ENCODE measurements at regions not wholly inside any gene's neighbourhood (a gene's known extent, or its start where the extent isn't known, plus 50 kb on each side); places are given as distances from the start of the nearest gene placed in this dataset.
"Not testable (repeated sequence)": the region's sequence is repeated elsewhere in the genome, so short reads cannot be mapped to it uniquely, and the experiment has no call there.

GRCh38 chr5:124194282-124194681, 552.2 kb downstream of the ZNF608 start:
- DNase-seq (ENCODE audit: insufficient read length, low spot score) (no peak), FAIRE-seq (no peak)
- no peak for TF ChIP-seq POLR2A (IDR thresholded peaks at IDR 0.05; ENCODE audit: low read depth, low read length)

DNA sequence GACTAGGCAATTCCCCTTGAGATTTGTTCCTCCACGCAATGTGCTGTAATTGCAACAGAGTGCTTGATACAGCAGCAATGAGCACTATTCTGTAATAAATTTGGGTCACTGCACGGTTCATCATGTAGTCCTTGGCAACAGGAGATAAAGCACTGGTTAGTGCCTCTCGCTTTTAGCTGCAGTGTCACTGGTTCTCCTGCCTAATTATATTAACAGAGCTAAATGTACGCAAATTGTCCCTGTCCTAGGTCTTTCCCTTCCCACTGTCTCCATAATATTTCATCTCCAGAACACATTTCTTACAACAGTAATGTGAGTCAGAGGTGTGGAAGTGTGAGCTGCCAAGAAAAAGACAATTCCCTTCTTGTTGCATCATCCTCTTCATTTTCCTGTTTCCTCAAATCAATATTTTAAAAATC, 553.1 kb downstream of the ZNF608 start:
- DNase-seq (ENCODE audit: insufficient read length, low spot score) (no peak), FAIRE-seq (no peak)
- TF ChIP-seq POLR2A (IDR thresholded peaks at IDR 0.05; ENCODE audit: low read depth, low read length), result no peak

GRCh38 chr5:124192716-124193115, 553.7 kb downstream of the ZNF608 start:
- no peak for DNase-seq (ENCODE audit: insufficient read length, low spot score)
- no peak for TF ChIP-seq POLR2A (IDR thresholded peaks at IDR 0.05; ENCODE audit: low read depth, low read length)
- no peak for FAIRE-seq

GRCh38 chr5:124185716-124186115, 560.7 kb downstream of the ZNF608 start:
- TF ChIP-seq POLR2A (IDR thresholded peaks at IDR 0.05; ENCODE audit: low read depth, low read length), result no peak
- no peak for FAIRE-seq
- DNase-seq (ENCODE audit: insufficient read length, low spot score), result no peak

DNA sequence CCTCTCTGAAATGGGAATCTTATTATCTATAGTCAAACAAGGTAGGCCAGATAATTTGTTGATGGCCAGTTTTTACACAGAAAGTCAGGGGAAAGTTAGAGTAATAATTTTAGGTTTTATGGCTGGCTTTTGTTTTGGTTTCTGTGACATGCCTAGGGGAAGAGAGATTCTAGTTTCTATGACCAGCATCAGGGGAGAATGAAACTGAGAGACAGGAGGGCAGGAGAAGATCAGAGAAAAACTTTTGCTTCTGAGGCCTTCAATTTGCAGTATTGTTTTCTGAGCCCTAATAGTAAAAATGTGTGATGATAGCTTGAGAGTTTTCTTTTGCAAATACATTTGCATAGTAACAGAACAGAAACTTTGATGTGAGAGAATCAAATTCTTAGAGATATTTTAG, 564.3 kb downstream of the ZNF608 start:
- FAIRE-seq (no peak), DNase-seq (ENCODE audit: insufficient read length, low spot score) (no peak)

DNA sequence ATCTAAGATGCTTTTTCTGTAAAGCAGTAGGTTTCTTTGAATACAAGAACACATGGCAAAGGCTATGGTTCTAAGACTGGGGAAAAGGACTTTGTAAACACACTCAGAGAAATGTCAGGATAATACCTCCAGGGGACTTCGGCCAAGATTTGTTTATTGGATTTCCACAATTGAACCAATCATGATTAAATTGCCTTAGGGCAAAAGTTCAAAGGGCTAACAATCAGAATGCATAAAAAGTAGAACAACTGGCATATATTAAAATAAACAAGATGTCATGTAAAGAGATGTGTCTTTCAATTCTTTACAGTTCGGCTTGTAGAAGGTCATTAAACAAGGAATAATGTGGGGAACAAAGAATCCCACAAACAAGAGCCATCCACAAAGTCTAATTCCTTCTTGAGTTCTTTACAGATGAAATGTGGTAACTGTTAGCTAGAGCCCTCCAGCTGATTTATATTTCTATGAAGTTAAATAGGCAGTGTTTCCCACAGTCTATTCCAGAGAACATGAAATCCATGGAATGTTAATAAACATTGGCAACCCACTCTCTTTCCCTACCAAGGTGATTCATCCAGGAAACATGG, 565.5 kb downstream of the ZNF608 start:
- DNase-seq (ENCODE audit: insufficient read length, low spot score) (no peak), FAIRE-seq (no peak)
- TF ChIP-seq POLR2A (IDR thresholded peaks at IDR 0.05; ENCODE audit: low read depth, low read length), result no peak

More for the DNA sequence above, 564.3 kb downstream of the ZNF608 start:
- TF ChIP-seq POLR2A (IDR thresholded peaks at IDR 0.05; ENCODE audit: low read depth, low read length), result no peak

DNA sequence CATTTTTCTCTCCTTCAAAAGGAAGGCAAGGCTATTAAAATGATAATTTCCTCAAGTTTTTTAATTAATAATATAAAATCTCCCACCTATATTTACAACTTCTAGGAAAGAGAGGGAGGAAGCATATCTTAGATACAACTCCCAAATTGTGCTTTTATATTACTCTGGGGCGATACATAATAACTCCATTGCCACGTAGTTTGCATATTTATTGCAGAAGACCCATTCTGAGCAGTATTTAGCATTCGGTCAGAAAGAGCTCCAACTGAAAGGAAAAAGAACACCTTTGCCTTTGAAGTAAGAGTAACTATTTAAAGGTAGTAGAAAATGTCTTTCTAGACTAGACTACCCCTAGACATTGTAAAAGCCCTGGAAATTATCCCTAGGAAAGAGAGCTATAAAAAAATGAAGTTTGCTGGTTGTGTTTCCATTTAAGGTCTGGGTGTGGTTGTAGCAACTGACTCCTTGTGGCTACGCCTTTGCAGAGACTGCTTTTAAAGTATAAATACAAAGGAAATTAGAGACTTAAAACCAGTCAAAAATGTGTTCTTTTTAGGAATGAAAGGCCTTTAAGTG, 566.1 kb downstream of the ZNF608 start:
- FAIRE-seq, result no peak
- TF ChIP-seq POLR2A (IDR thresholded peaks at IDR 0.05; ENCODE audit: low read depth, low read length), result no peak
- DNase-seq (ENCODE audit: insufficient read length, low spot score), result no peak

DNA sequence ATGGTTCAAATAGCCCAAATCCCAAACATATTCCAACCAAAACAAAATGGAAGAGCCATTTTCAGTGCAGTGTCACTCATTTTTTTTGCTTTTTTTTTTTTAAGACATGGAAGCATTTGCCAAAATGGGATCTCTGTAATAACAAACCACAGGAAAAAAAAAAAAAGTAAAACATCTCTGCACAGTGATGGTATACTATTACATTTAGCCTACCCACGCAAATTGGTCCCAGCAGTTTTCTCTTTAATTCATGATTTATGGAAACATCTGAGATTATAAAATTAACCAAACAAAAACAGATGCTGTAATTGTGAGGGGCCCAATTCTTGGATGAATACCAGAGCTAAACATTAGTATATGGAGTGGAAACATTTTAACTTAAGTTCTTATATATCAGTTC, 566.6 kb downstream of the ZNF608 start:
- DNase-seq (ENCODE audit: insufficient read length, low spot score), result no peak
- no peak for FAIRE-seq
- no peak for TF ChIP-seq POLR2A (IDR thresholded peaks at IDR 0.05; ENCODE audit: low read depth, low read length)

DNA sequence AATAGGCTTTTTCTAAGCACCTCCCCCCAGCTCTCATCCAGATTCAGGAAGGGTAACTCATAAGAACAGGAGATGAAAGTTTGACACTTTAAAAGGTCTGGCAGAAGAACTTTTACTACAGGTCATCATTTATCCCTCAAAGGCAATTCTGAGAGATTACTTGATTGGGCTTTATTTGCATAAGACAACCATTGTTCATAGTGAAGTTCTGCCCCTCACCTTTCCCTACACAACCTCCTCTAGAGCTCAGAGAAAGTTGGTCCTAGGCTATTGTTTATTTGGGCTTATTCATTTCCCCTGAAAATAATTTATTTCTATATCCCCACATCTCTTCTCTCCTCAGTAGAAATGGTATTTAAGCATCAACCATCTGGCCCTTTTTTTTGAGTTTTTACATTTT, 568.4 kb downstream of the ZNF608 start:
- DNase-seq (ENCODE audit: insufficient read length, low spot score) (no peak), FAIRE-seq (no peak)
- TF ChIP-seq POLR2A (IDR thresholded peaks at IDR 0.05; ENCODE audit: low read depth, low read length), result no peak

DNA sequence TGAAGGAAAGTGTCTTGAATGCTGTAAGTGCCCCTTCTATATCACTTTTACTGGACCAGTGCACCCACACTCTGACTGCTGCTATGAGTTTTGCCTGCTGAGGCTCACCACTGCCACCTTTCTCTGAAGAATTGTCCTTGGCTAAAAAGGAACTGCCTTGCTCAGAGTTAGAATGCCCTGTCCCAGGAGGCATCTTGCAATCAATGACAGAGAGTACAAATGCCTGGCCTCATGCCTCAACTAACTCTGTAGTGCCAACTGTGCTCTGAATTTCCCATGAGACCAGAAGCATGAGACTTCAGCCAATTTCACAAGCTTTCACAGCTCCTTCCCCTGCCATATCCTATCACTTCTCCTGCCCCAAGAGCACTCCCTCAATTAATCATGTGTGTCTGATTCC, 569.7 kb downstream of the ZNF608 start:
- FAIRE-seq (no peak), DNase-seq (ENCODE audit: insufficient read length, low spot score) (no peak)
- TF ChIP-seq POLR2A (IDR thresholded peaks at IDR 0.05; ENCODE audit: low read depth, low read length), result no peak

DNA sequence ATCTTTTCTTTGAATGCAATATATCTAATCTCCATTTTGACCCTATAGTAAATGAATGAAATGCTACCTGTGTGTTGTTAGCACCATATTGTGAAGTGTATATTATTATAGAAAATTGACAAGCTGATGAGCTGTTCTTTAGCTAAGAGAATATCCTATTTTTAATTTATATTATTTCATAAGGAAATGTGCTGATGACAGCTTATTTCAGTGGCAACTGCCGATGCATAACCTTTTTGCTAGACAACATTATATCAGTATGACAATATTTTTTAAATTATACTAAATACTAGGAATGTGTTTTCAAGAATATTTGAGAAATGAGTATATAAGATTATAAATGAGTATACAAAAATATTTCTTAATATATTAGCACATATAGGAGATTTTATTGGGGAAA, 573.1 kb downstream of the ZNF608 start:
- FAIRE-seq (no peak), DNase-seq (ENCODE audit: insufficient read length, low spot score) (no peak)
- no peak for TF ChIP-seq POLR2A (IDR thresholded peaks at IDR 0.05; ENCODE audit: low read depth, low read length)

DNA sequence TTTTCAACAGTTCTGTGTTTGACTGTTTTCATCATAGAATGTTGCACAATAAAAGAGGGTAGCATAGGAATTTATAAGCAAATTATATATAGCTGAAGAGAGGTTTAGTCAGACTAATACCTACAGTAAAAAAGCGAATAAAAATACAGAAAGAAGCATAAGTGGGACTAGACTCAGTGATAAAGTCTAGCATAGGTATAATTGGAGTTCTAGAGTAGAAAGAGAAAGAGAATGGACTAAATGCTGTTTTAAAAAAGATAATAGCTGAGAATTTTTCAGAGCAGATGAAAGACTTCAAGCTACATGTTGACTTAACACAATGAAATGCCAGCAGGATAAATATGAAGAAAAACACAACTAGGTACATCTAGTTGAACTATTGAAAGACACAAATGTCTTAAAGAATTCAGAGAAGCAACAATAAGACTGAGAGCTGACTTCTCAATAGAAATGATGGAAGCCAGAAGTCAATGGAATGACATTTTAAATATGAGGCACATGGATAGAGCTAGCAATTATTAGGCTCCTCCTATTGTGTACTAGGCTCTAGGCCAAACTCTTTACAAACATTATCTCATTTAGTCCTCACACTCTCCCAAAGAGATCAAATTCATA, 573.9 kb downstream of the ZNF608 start:
- no peak for FAIRE-seq
- DNase-seq (ENCODE audit: insufficient read length, low spot score), result no peak
- no peak for TF ChIP-seq POLR2A (IDR thresholded peaks at IDR 0.05; ENCODE audit: low read depth, low read length)

- FAIRE-seq; DNase-seq (ENCODE audit: insufficient read length, low spot score): not testable (repeated sequence)
Observed at GRCh38 chr5:124168093-124168492, 578.3 kb downstream of the ZNF608 start.

DNA sequence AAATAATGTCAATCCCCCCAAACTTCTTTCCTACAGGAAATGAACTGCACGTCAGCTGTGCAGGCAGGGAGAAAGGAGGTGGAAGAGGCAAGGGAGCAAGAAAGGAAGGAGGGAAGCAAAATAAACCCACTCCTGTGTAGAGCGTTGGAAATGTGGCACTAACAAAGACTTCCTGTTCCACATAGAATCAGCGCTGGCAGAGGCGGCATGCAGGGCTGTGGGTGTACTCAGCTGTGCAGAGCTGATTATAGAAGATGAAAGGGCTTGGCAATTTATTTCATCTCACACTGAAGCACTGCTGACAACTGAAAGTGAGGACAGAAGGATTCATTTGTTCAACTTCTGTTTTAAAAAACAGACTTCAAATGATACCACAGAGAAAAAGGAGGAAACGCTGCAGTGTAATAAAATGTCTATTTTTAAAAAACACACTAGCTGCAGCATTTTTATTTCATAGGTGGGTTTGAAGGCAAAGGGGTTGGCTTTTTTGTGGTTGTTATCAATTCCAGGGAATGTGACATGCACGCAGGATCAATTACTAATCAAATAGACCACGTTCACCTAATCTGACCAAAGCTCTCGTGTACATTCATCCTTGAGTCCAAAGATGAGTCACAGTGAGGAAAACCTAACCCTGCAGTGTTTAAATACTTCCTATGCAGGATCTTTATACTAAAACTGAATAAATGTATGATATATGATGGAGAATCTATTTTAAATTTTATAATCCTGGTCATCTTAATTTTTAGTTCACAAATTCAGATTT, 583.5 kb downstream of the ZNF608 start:
- TF ChIP-seq POLR2A (IDR thresholded peaks at IDR 0.05; ENCODE audit: low read depth, low read length), result no peak
- FAIRE-seq (no peak), DNase-seq (ENCODE audit: insufficient read length, low spot score) (no peak)

DNA sequence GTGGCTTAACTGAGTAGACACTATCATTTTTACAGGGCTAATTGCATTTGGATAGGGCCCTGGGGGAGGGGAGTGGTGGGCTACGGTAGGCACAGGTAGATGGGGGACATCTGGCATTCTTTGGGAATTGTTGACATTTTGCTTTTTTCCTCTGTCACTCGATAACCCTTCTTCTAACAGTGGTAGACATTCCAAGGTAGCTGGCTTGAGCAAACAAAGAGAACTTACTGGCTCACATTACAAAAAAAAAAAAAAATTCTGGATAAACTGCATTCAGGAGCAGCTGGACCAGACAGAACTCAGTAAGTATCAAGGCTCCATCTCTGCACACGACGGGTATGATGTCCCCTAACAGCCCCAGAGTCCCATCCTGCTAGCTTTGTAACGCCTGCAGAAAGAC, 585.2 kb downstream of the ZNF608 start:
- DNase-seq (ENCODE audit: insufficient read length, low spot score) (no peak), FAIRE-seq (no peak)
- TF ChIP-seq POLR2A (IDR thresholded peaks at IDR 0.05; ENCODE audit: low read depth, low read length), result no peak
